SK-N-SH (cell line): ENCODE measurements at regions not wholly inside any gene's neighbourhood (a gene's known extent, or its start where the extent isn't known, plus 50 kb on each side); places are given as distances from the start of the nearest gene placed in this dataset.

Source experiments
- CTCF ChIA-PET: fragments of 300-600, 350-600 bp; formaldehyde crosslinking; extraction: SDS; loops from one replicate; lab custom pipeline; 2021; lab: Yijun Ruan, JAX
- POLR2A ChIA-PET: fragments of 350-600 bp; sonication (Branson Sonifier 250); formaldehyde crosslinking; extraction: SDS; loops from one replicate; lab custom pipeline; 2020; ENCODE audit warnings: antibody characterized with exemption, inconsistent platforms; lab: Yijun Ruan, JAX
- DNase-seq: peaks from one replicate; pipeline ENCODE4 v3.0.0; 2012
- H2AFZ ChIP-seq: fragments of 200-600 bp; sonication (generic); 2 replicates; pipeline ENCODE4 v1.8.1; 2016; ENCODE audit warnings: antibody characterized with exemption, mild to moderate bottlenecking, low read depth
- H3F3A ChIP-seq: fragments of 200-600 bp; sonication (generic); replicated peaks from 2 replicates; pipeline ENCODE3; 2016; ENCODE audit warnings: antibody characterized with exemption, mild to moderate bottlenecking; ENCODE audit not compliant: insufficient read depth
- H3K27ac ChIP-seq, 2 experiments: fragments of 200-500 bp in 1 of 2; fragments of 200-600 bp in 1 of 2; sonication (Bioruptor generic) in 1 of 2; sonication (generic), shearing (Covaris generic) in 1 of 2; 2 replicates each; pipeline versions ENCODE4 v1.5.1 to v1.6.1; 2014 to 2016; ENCODE audit warnings: low read depth in 2 of 2, inconsistent platforms in 1 of 2, low read length in 1 of 2, mild to moderate bottlenecking in 1 of 2, mixed read lengths in 1 of 2
- H3K27me3 ChIP-seq: fragments of 200-600 bp; sonication (generic), shearing (Covaris generic); 2 replicates; pipeline ENCODE4 v1.6.1; 2016; ENCODE audit warnings: mixed run types; ENCODE audit not compliant: insufficient read depth
- H3K36me3 ChIP-seq, 2 experiments: fragments of 200-500 bp in 1 of 2; fragments of 200-600 bp in 1 of 2; sonication (Bioruptor generic) in 1 of 2; sonication (generic) in 1 of 2; replicated peaks in 1 of 2; 2 replicates each; pipeline versions ENCODE3 to v1.5.1; 2014 to 2016; ENCODE audit warnings: low read length in 1 of 2, mild to moderate bottlenecking in 1 of 2; ENCODE audit not compliant: insufficient read depth in 2 of 2, control insufficient read depth in 1 of 2
- H3K4me1 ChIP-seq, 2 experiments: fragments of 200-500 bp in 1 of 2; fragments of 200-600 bp in 1 of 2; sonication (Bioruptor generic) in 1 of 2; sonication (generic), shearing (Covaris generic) in 1 of 2; 2 replicates each; pipeline versions ENCODE4 v1.5.1 to v1.6.1; 2014 to 2016; ENCODE audit warnings: low read depth in 1 of 2, low read length in 1 of 2, mixed run types in 1 of 2; ENCODE audit not compliant: insufficient read depth in 2 of 2, control insufficient read depth in 1 of 2
- H3K4me2 ChIP-seq: fragments of 200-600 bp; sonication (generic), shearing (Covaris generic); 2 replicates; pipeline ENCODE4 v1.6.1; 2017; ENCODE audit warnings: mixed run types
- H3K4me3 ChIP-seq, 2 experiments: fragments of 200-500 bp in 1 of 2; fragments of 200-600 bp in 1 of 2; sonication (Bioruptor generic) in 1 of 2; sonication (generic), shearing (Covaris generic) in 1 of 2; 2 replicates each; pipeline versions ENCODE4 v1.5.1 to v1.8.1; 2014 to 2016; ENCODE audit warnings: low read depth in 2 of 2, inconsistent platforms in 1 of 2, low read length in 1 of 2, mild to moderate bottlenecking in 1 of 2, mixed read lengths in 1 of 2, moderate library complexity in 1 of 2
- H3K79me2 ChIP-seq: fragments of 200-600 bp; sonication (generic); 2 replicates; pipeline ENCODE4 v1.8.1; 2017; ENCODE audit warnings: mild to moderate bottlenecking; ENCODE audit not compliant: insufficient read depth
- H3K9ac ChIP-seq: fragments of 200-600 bp; sonication (generic); 2 replicates; pipeline ENCODE4 v1.6.1; 2017; ENCODE audit warnings: mixed run types
- H3K9me2 ChIP-seq: fragments of 200-600 bp; sonication (generic); 2 replicates; pipeline ENCODE4 v1.6.1; 2017; ENCODE audit warnings: mixed run types
- H3K9me3 ChIP-seq: fragments of 200-600 bp; sonication (generic); 2 replicates; pipeline ENCODE4 v1.6.1; 2017; ENCODE audit warnings: mixed run types, mild to moderate bottlenecking, moderate library complexity
- H4K20me1 ChIP-seq: fragments of 200-600 bp; sonication (generic); 2 replicates; pipeline ENCODE4 v1.6.1; 2017; ENCODE audit warnings: mild to moderate bottlenecking, mixed run types; ENCODE audit not compliant: insufficient read depth
- CHD2 ChIP-seq: fragments of 150-350 bp; IDR thresholded peaks from 2 replicates; pipeline ENCODE4 v1.6.1; 2018; ENCODE audit warnings: low read length; ENCODE audit not compliant: partially characterized antibody
- CTCF ChIP-seq: fragments of 200-600 bp; sonication (generic); IDR thresholded peaks from 2 replicates; pipeline ENCODE4 v1.6.1; 2017; ENCODE audit warnings: antibody characterized with exemption, mild to moderate bottlenecking, moderate library complexity
- ELF1 ChIP-seq: IDR thresholded peaks from 2 replicates; pipeline ENCODE4 v1.4.0; 2012
- EZH2phosphoT487 ChIP-seq: fragments of 200-600 bp; sonication (generic); IDR thresholded peaks from 2 replicates; pipeline ENCODE4 v1.6.1; 2017; ENCODE audit warnings: low read depth, mixed run types, mild to moderate bottlenecking, antibody characterized with exemption, moderate library complexity, borderline replicate concordance
- FOSL2 ChIP-seq: IDR thresholded peaks from 2 replicates; pipeline ENCODE4 v1.4.0; 2012; ENCODE audit warnings: low read depth, mild to moderate bottlenecking, moderate library complexity, borderline replicate concordance
- GABPA ChIP-seq: IDR thresholded peaks from 2 replicates; pipeline ENCODE4 v1.4.0; 2012; ENCODE audit warnings: low read depth, mild to moderate bottlenecking
- JUND ChIP-seq: IDR thresholded peaks from 2 replicates; pipeline ENCODE4 v1.4.0; 2012
- MEF2A ChIP-seq: IDR thresholded peaks from 2 replicates; pipeline ENCODE4 v1.4.0; 2012; ENCODE audit warnings: low read depth, borderline replicate concordance
- MXI1 ChIP-seq: IDR thresholded peaks from 2 replicates; pipeline ENCODE4 v1.6.1; 2012; ENCODE audit warnings: mild to moderate bottlenecking, low read depth, low read length, improper control_type of control experiment
- NFIC ChIP-seq: IDR thresholded peaks from 2 replicates; pipeline ENCODE4 v1.4.0; 2012; ENCODE audit warnings: borderline replicate concordance
- PBX3 ChIP-seq: IDR thresholded peaks from 2 replicates; pipeline ENCODE4; 2012
- RCOR1 ChIP-seq: fragments of 150-350 bp; IDR thresholded peaks from 2 replicates; pipeline ENCODE4 v1.6.1; 2017; ENCODE audit warnings: antibody characterized with exemption, low read length
- REST ChIP-seq: IDR thresholded peaks from 2 replicates; pipeline ENCODE4 v1.6.1; 2012; ENCODE audit warnings: mild to moderate bottlenecking, low read depth, low read length, moderate library complexity
- RFX5 ChIP-seq: IDR thresholded peaks from 2 replicates; pipeline ENCODE4 v1.6.1; 2012; ENCODE audit warnings: mild to moderate bottlenecking, improper control_type of control experiment, low read length
- SMC3 ChIP-seq: IDR thresholded peaks from 2 replicates; pipeline ENCODE4 v1.6.1; 2012; ENCODE audit warnings: low read depth, low read length, improper control_type of control experiment
- YY1 ChIP-seq: IDR thresholded peaks from 2 replicates; pipeline ENCODE4 v1.4.0; 2012; ENCODE audit warnings: low read depth, mild to moderate bottlenecking
- ZBTB33 ChIP-seq: IDR thresholded peaks from 2 replicates; pipeline ENCODE4 v1.4.0; 2012; ENCODE audit warnings: low read depth, borderline replicate concordance
- WGBS: methylation state at CpG from one replicate; pipeline ENCODE4 v1.1.6; 2017; ENCODE audit warnings: low lambda C conversion rate; 5-methylcytosine and 5-hydroxymethylcytosine counted together

- Histone ChIP-seq H2AFZ (no peak overlapping the region), H4K20me1 (no peaks in the 10 kb centered on the region), H3K4me2 (no peak overlapping the region), H3K27ac (no peak overlapping the region), H3F3A (no peaks in the 10 kb centered on the region), H3K4me3 (no peak overlapping the region), H3K36me3 (no peaks in the 10 kb centered on the region), H3K27me3 (no peaks in the 10 kb centered on the region), H3K9ac (no peak overlapping the region), H3K9me3 (no peaks in the 10 kb centered on the region), H3K4me1 (no peaks in the 10 kb centered on the region)
- WGBS, result 0% methylated on average over 1 of the region's 1 CpG
- DNase-seq, result no peak
- CTCF ChIA-PET, result no interaction called here
- TF ChIP-seq NFIC, result no peak
- TF ChIP-seq FOSL2, result no peak
- no peak for TF ChIP-seq ZBTB33
- no peak for TF ChIP-seq ELF1
- no peak for TF ChIP-seq REST
- TF ChIP-seq MEF2A, result no peak
- no peak for TF ChIP-seq RFX5
- TF ChIP-seq MXI1, result no peak
- TF ChIP-seq PBX3, result no peak
- TF ChIP-seq JUND, result no peak
- TF ChIP-seq RCOR1, result no peak
- no peak for TF ChIP-seq CHD2
- no peak for TF ChIP-seq GABPA
- TF ChIP-seq YY1, result no peak
- no peak for TF ChIP-seq EZH2phosphoT487
- TF ChIP-seq CTCF, result no peak
- no peak for TF ChIP-seq SMC3
- TF ChIP-seq, all 33 proteins: peak for 0
- H3K79me2 ChIP-seq, result no peaks in the 10 kb centered on the region
- POLR2A ChIA-PET, result no interaction called here
- H3K9me2 ChIP-seq, result no peaks in the 10 kb centered on the region
Measured at GRCh38 chr13:54637366-54637765, 1608.8 kb downstream of the OLFM4 start.
